Breast epithelium (tissue), 3 donors: ENCODE measurements at regions not wholly inside any gene's neighbourhood (a gene's known extent, or its start where the extent isn't known, plus 50 kb on each side); places are given as distances from the start of the nearest gene placed in this dataset.

Experiments used
- CTCF ChIP-seq, 3 donors: fragments of 450-650 bp; IDR thresholded peaks; one replicate each; pipeline ENCODE4 v1.5.1; 2016 to 2017; ENCODE audit warnings: antibody characterized with exemption in 3 of 3, mild to moderate bottlenecking in 3 of 3, moderate library complexity in 3 of 3
- POLR2A ChIP-seq: fragments of 450-650 bp; IDR thresholded peaks from one replicate; pipeline ENCODE4 v1.6.1; 2016; ENCODE audit warnings: antibody characterized with exemption, mild to moderate bottlenecking, moderate library complexity

DNA sequence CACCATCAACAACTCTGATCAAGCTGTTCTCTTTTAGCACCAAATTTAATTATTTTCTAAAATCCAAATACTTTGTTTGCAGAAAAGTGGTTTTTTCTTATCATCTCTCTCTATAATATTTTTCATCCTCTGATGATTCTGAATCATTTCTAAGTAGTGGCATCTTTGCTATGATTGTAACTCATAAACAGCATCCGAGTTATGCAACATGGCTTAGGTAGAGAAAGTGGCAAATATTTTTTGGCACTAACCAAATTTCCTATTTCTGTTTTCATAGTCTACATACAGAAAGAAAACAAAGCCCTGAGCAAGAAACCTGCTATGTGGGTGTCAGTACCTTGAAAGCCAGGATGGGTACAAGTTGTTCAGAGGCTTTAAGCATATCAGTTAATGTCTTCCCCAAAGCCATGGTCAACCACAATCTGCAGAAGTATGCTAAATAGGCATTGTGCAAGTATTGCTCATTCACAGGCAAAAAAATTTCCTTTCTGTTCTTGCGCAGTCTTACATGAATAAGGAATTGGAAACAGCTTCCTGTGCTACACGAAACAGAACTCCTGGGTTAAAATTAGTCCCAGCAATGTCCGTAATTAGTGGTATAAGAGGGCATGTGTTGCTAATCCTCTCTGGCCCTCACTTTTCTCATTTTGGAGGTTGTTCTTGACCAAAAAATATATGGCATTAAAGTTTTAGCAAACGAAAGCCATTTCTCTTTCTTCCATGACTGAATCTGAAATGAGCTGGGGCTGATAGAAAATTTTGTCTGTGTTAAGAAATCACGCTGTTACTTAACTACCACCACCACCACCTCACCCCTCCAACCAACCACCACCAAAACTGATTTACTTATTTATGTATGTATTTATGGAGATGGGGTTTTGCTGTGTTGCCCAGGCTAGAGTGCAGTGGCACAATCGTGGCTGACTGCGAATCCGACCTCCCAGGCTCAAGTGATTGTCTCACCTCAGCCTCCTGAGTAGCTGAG lies 325.6 kb upstream of the MAGI2 start:
- TF ChIP-seq CTCF (IDR thresholded peaks at IDR 0.05) (no peak), POLR2A (no peak)
